NCI-H748 (cell line): ENCODE measurements at regions not wholly inside any gene's neighbourhood (a gene's known extent, or its start where the extent isn't known, plus 50 kb on each side); places are given as distances from the start of the nearest gene placed in this dataset.

Experiments
- DNase-seq: peaks from one replicate; lab custom pipeline; 2025; ENCODE audit not compliant: unreplicated experiment; lab: John Stamatoyannopoulos, UW

DNA sequence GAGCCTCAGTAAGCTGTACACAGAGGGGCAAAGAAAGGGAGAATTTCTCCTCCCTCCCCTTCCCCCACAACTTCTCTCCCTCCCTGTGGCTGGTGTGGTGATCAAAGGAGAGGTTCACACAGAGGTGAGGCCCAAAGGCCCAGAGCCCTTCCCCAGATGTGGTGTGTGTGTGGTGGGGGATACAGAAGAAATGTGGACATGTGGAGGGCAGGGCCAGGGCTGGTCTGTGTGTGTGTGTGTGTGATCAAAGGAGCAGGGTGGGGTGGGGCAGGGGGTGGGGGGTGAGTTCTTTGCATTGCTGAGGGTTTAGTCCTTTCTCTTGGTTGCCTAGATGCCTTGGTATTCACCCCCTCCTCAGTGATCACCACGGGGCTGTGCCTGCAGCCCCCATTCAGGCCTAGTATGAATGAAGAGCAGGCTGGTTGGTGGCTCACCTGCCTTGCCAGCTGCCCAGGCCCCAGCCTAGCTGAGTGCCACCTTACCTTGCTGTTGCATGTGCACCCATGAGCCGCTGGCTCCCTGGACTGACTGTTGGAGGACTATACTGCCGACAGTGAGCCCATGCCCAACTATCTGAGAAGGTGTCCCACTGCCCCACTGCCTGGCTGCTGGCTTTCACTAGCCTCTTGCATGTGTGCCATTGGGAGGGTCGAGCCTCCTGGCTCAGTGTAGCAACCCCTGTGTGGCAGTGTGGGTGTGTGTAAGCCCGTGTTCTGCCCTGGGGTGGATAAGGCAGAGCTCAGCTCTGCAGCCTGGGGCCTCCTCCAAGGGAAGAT is 101.9 kb downstream of the EFNB1 start:
- DNase-seq: no peak

- no peak for DNase-seq
Measured at GRCh38 chrX:68929332-68930150, 100.7 kb downstream of the EFNB1 start.

GRCh38 chrX:68928401-68928800 is 99.6 kb downstream of the EFNB1 start:
- no peak for DNase-seq

DNA sequence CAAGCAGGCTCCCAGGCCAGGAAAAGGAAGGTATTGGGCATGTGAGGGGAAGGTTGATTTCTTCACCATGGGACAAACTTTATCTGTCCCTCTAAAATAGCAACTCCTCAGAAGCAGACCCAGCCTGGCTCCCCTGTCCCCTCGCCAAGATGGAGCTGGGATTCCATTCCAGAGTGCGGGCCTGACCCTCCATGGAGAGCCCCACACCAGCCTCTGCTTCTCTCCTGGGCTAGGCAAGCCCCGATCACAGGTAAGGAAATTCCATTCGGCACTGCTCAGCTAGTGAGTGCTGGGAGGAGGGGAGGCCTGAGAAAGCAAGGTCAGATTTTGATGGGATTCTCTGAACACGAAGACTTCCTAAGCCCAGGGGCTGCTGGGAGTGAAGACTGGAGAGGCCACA is 98.4 kb downstream of the EFNB1 start:
- no peak for DNase-seq

GRCh38 chrX:68923147-68923546 is 94.3 kb downstream of the EFNB1 start:
- no peak for DNase-seq

- no peak for DNase-seq
Measured at GRCh38 chrX:68922013-68922412, 93.2 kb downstream of the EFNB1 start.

- DNase-seq: no peak
Measured at GRCh38 chrX:68920561-68920960, 91.7 kb downstream of the EFNB1 start.

- DNase-seq: no peak
Measured at GRCh38 chrX:68919707-68920106, 90.9 kb downstream of the EFNB1 start.

DNA sequence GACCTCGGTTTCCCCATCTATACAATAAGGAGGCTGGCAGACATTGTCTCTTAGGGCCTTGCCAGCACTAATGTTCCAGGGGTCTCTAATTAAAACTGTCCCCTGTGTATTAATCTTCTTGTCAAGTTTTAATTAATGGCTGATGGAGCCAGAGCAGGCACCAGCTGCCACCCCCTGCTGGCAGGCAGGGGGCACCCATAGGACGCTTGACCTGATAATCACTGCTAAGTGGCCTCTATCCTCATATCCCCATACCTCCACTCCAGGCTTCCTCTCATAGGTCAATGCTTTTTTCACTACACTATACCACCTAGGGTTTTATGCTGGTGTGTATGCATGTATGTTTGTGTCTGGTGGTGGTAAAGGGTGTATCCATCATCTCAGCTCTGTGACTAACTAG is 89.4 kb downstream of the EFNB1 start:
- DNase-seq: no peak

DNA sequence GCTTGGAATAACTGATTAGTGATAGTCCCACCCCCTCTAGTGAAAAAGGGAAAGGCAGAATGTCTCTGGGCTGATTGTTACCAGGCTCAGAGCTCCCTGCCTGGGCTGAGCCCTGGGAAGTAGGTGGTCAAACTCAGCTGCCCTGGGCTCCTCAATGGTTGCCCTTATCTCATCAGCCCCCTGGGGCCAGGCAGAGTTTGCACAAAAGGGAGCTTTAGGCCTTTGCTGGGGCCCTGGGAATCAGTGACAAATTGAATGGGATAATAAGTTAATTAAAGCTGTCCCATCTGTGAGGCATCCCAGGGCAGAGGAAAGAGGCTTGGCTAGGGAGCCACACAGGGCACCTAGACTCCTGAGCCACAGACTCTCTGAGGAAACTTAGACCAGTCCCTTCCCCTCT is 89.0 kb downstream of the EFNB1 start:
- no peak for DNase-seq

- DNase-seq: no peak
Measured at GRCh38 chrX:68916891-68917290, 88.1 kb downstream of the EFNB1 start.

DNA sequence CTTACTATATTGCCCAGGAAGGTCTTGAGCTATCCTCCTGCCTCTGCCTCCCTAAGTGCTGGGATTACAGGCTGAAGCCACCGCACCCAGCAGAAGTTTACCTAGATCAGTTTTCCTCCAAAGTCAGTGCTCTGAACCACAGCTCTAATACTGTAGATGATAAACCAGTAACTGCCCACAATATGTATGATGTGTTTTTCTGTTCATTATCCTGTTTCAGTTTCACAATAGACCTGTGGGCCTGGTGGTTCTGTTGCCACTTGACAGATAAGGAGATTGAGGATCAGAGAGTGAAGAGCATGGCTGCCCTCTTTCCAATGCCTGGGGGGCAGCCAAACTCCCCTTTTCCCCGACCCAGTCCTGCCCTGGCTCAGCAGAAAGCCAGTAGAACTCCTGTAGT is 87.0 kb downstream of the EFNB1 start:
- no peak for DNase-seq

DNA sequence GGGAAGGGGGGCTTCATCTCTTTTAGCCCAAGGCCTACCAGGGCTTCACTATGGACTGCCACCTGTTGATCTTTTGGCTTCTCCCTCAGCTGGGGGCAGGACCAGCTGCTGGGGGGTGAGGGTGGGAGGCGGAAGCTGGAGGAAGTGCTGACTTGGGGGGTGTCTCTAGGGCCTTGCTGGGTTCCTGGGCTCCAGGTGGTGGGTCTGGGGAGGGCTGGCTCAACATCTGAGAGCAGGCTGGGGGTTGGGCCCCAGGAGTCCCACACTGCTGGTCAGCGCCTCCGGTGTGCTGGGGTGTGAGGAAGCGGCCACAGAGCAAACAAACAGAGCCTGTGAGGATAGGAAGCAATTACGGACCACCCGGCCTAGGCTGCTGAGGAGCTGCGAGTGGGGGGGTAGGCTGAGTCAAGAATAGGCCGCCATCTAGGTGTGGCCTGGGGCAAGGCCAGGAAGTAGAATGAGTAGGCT is 85.7 kb downstream of the EFNB1 start:
- no peak for DNase-seq

- no peak for DNase-seq
Measured at GRCh38 chrX:68913249-68913547, 84.4 kb downstream of the EFNB1 start.

- no peak for DNase-seq
Measured at GRCh38 chrX:68912113-68912512, 83.3 kb downstream of the EFNB1 start.

DNA sequence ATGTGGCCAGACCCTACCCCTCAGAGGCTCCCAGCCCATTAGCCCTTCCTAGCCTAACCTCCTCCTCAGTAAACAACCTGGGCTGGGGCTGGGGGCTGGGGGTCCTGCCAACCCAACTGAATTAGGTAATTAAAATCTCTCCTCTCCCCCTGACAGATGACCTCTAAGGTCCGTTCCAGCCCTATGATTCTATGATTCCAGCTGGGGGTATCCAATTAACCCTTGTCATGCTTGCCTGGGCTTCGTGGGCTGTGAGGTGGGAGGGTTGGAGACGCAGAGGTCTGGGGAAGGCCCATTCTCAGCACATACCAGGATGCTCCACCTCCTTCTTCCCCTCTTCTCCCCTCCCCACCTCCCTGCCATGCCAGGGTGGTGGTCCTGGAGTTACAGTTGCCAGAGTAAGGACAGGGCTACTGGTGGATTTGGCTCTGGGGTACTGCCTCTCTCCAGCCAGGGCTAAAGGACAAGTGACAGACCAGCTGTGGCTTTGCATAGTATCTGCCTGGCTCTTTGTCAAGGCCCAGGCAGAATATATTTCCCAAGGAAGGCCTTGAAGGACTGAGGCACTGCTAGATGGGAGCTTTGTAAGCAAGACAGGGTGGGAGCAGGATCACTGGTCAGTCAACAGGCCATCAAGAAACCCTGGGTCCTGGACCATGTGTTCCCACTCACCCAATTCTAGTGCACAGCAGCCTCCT is 82.1 kb downstream of the EFNB1 start:
- no peak for DNase-seq

DNA sequence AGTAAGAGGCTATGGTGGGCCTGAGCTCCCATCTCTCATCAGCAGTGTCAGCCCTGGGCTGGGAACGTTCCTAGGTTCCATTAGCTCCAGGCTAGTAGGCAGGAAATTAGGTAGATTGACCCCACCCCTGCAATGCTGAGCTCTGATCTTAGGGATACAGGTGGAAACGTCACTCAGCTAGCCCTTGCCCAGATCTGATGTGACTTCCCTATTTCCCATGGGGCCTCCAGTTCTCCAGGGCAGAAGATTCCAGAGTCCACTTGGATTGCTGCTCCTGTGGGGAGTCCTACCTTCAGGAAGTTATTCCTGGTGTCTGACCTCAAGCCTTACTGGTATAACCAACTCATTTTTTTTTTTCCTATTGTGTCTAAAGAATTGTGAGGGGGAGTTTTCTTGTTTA is 81.1 kb downstream of the EFNB1 start:
- DNase-seq: no peak

GRCh38 chrX:68908071-68908470 is 79.2 kb downstream of the EFNB1 start:
- DNase-seq: no peak

DNA sequence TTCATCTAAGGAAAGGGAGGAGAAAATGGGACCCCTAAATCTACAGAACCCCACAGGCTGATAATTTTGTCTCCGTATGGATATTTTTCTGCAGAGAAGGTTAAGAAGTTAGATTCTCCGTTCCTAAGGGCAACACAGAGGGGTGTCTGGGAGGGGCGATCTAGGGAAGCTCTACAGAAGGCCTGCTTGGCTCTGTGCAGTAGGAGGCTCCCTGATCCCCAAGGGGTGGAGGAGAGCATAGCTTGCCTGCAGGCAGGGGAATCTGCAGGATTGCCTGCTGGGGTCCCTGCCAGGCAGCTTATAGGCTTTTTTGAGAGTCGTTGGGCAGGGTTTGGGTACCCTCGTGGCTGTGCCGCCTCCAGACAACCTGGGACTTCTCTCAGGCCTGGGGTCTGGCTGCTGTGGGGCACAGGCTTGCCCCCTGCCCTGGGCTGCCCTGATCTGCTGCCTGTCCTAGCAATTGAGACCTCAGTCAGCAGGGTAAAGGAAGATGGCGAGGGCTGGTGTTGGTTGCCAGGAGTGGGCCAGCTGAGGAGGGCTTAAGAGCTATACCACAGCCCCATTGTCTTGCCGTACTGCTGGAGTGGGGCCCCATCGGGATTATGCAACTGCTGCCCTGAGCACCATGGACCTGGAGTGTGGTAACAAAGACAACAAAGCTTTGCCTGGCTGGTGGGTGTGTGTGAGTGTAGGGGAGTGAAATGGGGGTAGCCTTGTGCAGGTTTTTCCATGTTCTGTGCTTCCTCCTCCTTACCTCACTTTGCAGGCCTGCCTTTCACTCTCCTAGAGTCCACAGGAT is 74.1 kb downstream of the EFNB1 start:
- DNase-seq: no peak

- DNase-seq: no peak
Measured at GRCh38 chrX:68901519-68901918, 72.7 kb downstream of the EFNB1 start.

GRCh38 chrX:68898598-68898997 is 69.8 kb downstream of the EFNB1 start:
- DNase-seq: no peak
